ENCODE measurements at regions not wholly inside any gene's neighbourhood (a gene's known extent, or its start where the extent isn't known, plus 50 kb on each side); places are given as distances from the start of the nearest gene placed in this dataset.

- DNase-seq, result no peak
- TF ChIP-seq CTCF (IDR thresholded peaks at IDR 0.05; ENCODE audit: low read depth, low read length), result no peak
- Histone ChIP-seq H3K27me3 (ENCODE audit: insufficient read depth, low read depth, severe bottlenecking) (no peaks in the 10 kb centered on the region), H3K27ac (no peak overlapping the region), H3K36me3 (no peaks in the 10 kb centered on the region), H3K9me3 (ENCODE audit: severe bottlenecking) (no peaks in the 10 kb centered on the region), H3K4me3 (ENCODE audit: low read depth, low read length) (no peak overlapping the region)
These were observed 81.4 kb downstream of the SPATA31C2 start for GRCh38 chr9:88056876-88057275.

GRCh38 chr9:88053856-88054501, 79.6 kb upstream of the CDK20 start:
- H3K27ac ChIP-seq, result no peak overlapping the region
- H3K9me3 ChIP-seq (ENCODE audit: severe bottlenecking), result no peaks in the 10 kb centered on the region
- H3K36me3 ChIP-seq, result no peaks in the 10 kb centered on the region
- no peaks in the 10 kb centered on the region for H3K27me3 ChIP-seq (ENCODE audit: insufficient read depth, low read depth, severe bottlenecking)
- TF ChIP-seq CTCF (IDR thresholded peaks at IDR 0.05; ENCODE audit: low read depth, low read length), result no peak
- H3K4me3 ChIP-seq (ENCODE audit: low read depth, low read length), result no peak overlapping the region
- DNase-seq, result no peak

DNA sequence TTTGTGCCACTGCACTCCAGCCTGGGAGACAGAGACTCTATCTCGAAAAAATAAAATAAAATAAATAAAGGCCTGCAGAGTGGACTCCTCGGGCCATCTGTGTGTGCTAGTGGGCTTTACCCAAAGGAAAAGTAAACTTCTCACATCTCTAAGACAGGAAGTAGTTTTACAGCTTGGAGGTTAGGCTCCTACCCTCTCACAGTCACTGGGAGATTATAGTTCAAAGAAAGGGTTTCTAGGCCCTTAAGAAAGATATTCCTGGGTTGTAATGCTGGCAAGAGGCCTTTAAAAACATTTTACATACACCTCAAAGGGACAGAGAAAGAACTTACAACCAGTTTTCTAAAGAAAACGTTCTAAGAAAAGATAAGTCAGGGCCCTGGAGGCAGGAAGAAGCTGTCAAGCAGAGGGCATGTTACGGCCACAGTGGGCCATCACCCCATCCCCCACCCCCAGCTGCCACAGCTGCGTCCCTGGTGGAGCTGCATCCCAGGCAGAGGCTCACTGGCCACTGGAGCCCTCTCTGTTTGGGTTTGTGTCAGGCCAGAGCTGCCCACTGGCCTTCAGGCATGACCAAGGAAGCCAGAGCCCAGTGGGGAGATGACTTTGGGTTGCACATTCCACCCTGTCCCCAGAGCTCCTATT, 78.1 kb upstream of the CDK20 start:
- peak; percentile 30 for DNase-seq
- Histone ChIP-seq H3K36me3 (no peaks in the 10 kb centered on the region), H3K9me3 (ENCODE audit: severe bottlenecking) (no peaks in the 10 kb centered on the region), H3K27me3 (ENCODE audit: insufficient read depth, low read depth, severe bottlenecking) (no peaks in the 10 kb centered on the region), H3K27ac (no peak overlapping the region), H3K4me3 (ENCODE audit: low read depth, low read length) (no peak overlapping the region)
- no peak for TF ChIP-seq CTCF (IDR thresholded peaks at IDR 0.05; ENCODE audit: low read depth, low read length)

DNA sequence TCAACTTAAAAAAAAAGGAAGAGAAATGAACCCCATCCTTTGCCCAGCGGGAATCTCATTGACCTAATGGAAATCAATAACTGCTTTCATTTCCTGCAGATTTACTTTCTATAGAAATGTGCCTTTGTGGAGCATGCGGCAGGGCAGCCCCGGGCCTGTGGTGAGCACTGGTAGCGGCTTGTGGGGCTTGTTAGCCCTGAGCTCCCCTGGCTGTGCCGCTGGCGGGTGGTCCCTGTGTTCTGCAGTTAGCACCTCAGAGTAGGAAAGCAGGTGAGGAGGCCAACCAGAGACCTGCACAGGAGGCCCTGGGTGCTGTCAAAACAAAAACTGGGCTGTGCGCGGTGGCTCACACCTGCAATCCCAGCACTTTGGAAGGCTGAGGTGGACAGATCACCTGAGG, 76.8 kb upstream of the CDK20 start:
- Histone ChIP-seq H3K27me3 (ENCODE audit: insufficient read depth, low read depth, severe bottlenecking) (no peaks in the 10 kb centered on the region), H3K27ac (no peak overlapping the region), H3K9me3 (ENCODE audit: severe bottlenecking) (no peaks in the 10 kb centered on the region), H3K4me3 (ENCODE audit: low read depth, low read length) (no peak overlapping the region), H3K36me3 (no peaks in the 10 kb centered on the region)
- DNase-seq, result no peak
- no peak for TF ChIP-seq CTCF (IDR thresholded peaks at IDR 0.05; ENCODE audit: low read depth, low read length)

GRCh38 chr9:88049677-88050307, 75.5 kb upstream of the CDK20 start:
- Histone ChIP-seq H3K36me3 (no peaks in the 10 kb centered on the region), H3K27ac (no peak overlapping the region), H3K27me3 (ENCODE audit: insufficient read depth, low read depth, severe bottlenecking) (no peaks in the 10 kb centered on the region), H3K4me3 (ENCODE audit: low read depth, low read length) (no peak overlapping the region), H3K9me3 (ENCODE audit: severe bottlenecking) (peaks cover 3% of the 10 kb centered on the region)
- TF ChIP-seq CTCF (IDR thresholded peaks at IDR 0.05; ENCODE audit: low read depth, low read length), result no peak
- no peak for DNase-seq

Data from WERI-Rb-1 (cell line).